SK-N-SH (cell line): ENCODE measurements at regions not wholly inside any gene's neighbourhood (a gene's known extent, or its start where the extent isn't known, plus 50 kb on each side); places are given as distances from the start of the nearest gene placed in this dataset.

Source experiments
- CTCF ChIA-PET: fragments of 300-600, 350-600 bp; formaldehyde crosslinking; extraction: SDS; loops from one replicate; lab custom pipeline; 2021; lab: Yijun Ruan, JAX
- POLR2A ChIA-PET: fragments of 350-600 bp; sonication (Branson Sonifier 250); formaldehyde crosslinking; extraction: SDS; loops from one replicate; lab custom pipeline; 2020; ENCODE audit warnings: antibody characterized with exemption, inconsistent platforms; lab: Yijun Ruan, JAX
- DNase-seq: peaks from one replicate; pipeline ENCODE4 v3.0.0; 2012
- H2AFZ ChIP-seq: fragments of 200-600 bp; sonication (generic); 2 replicates; pipeline ENCODE4 v1.8.1; 2016; ENCODE audit warnings: antibody characterized with exemption, mild to moderate bottlenecking, low read depth
- H3F3A ChIP-seq: fragments of 200-600 bp; sonication (generic); replicated peaks from 2 replicates; pipeline ENCODE3; 2016; ENCODE audit warnings: antibody characterized with exemption, mild to moderate bottlenecking; ENCODE audit not compliant: insufficient read depth
- H3K27ac ChIP-seq, 2 experiments: fragments of 200-500 bp in 1 of 2; fragments of 200-600 bp in 1 of 2; sonication (Bioruptor generic) in 1 of 2; sonication (generic), shearing (Covaris generic) in 1 of 2; 2 replicates each; pipeline versions ENCODE4 v1.5.1 to v1.6.1; 2014 to 2016; ENCODE audit warnings: low read depth in 2 of 2, inconsistent platforms in 1 of 2, low read length in 1 of 2, mild to moderate bottlenecking in 1 of 2, mixed read lengths in 1 of 2
- H3K27me3 ChIP-seq: fragments of 200-600 bp; sonication (generic), shearing (Covaris generic); 2 replicates; pipeline ENCODE4 v1.6.1; 2016; ENCODE audit warnings: mixed run types; ENCODE audit not compliant: insufficient read depth
- H3K36me3 ChIP-seq, 2 experiments: fragments of 200-500 bp in 1 of 2; fragments of 200-600 bp in 1 of 2; sonication (Bioruptor generic) in 1 of 2; sonication (generic) in 1 of 2; replicated peaks in 1 of 2; 2 replicates each; pipeline versions ENCODE3 to v1.5.1; 2014 to 2016; ENCODE audit warnings: low read length in 1 of 2, mild to moderate bottlenecking in 1 of 2; ENCODE audit not compliant: insufficient read depth in 2 of 2, control insufficient read depth in 1 of 2
- H3K4me1 ChIP-seq, 2 experiments: fragments of 200-500 bp in 1 of 2; fragments of 200-600 bp in 1 of 2; sonication (Bioruptor generic) in 1 of 2; sonication (generic), shearing (Covaris generic) in 1 of 2; 2 replicates each; pipeline versions ENCODE4 v1.5.1 to v1.6.1; 2014 to 2016; ENCODE audit warnings: low read depth in 1 of 2, low read length in 1 of 2, mixed run types in 1 of 2; ENCODE audit not compliant: insufficient read depth in 2 of 2, control insufficient read depth in 1 of 2
- H3K4me2 ChIP-seq: fragments of 200-600 bp; sonication (generic), shearing (Covaris generic); 2 replicates; pipeline ENCODE4 v1.6.1; 2017; ENCODE audit warnings: mixed run types
- H3K4me3 ChIP-seq, 2 experiments: fragments of 200-500 bp in 1 of 2; fragments of 200-600 bp in 1 of 2; sonication (Bioruptor generic) in 1 of 2; sonication (generic), shearing (Covaris generic) in 1 of 2; 2 replicates each; pipeline versions ENCODE4 v1.5.1 to v1.8.1; 2014 to 2016; ENCODE audit warnings: low read depth in 2 of 2, inconsistent platforms in 1 of 2, low read length in 1 of 2, mild to moderate bottlenecking in 1 of 2, mixed read lengths in 1 of 2, moderate library complexity in 1 of 2
- H3K79me2 ChIP-seq: fragments of 200-600 bp; sonication (generic); 2 replicates; pipeline ENCODE4 v1.8.1; 2017; ENCODE audit warnings: mild to moderate bottlenecking; ENCODE audit not compliant: insufficient read depth
- H3K9ac ChIP-seq: fragments of 200-600 bp; sonication (generic); 2 replicates; pipeline ENCODE4 v1.6.1; 2017; ENCODE audit warnings: mixed run types
- H3K9me2 ChIP-seq: fragments of 200-600 bp; sonication (generic); 2 replicates; pipeline ENCODE4 v1.6.1; 2017; ENCODE audit warnings: mixed run types
- H3K9me3 ChIP-seq: fragments of 200-600 bp; sonication (generic); 2 replicates; pipeline ENCODE4 v1.6.1; 2017; ENCODE audit warnings: mixed run types, mild to moderate bottlenecking, moderate library complexity
- H4K20me1 ChIP-seq: fragments of 200-600 bp; sonication (generic); 2 replicates; pipeline ENCODE4 v1.6.1; 2017; ENCODE audit warnings: mild to moderate bottlenecking, mixed run types; ENCODE audit not compliant: insufficient read depth
- CHD2 ChIP-seq: fragments of 150-350 bp; IDR thresholded peaks from 2 replicates; pipeline ENCODE4 v1.6.1; 2018; ENCODE audit warnings: low read length; ENCODE audit not compliant: partially characterized antibody
- ELF1 ChIP-seq: IDR thresholded peaks from 2 replicates; pipeline ENCODE4 v1.4.0; 2012
- EP300 ChIP-seq, 2 experiments: IDR thresholded peaks; 2 replicates each; pipeline versions ENCODE4 v1.4.0 to v1.6.1; 2012; ENCODE audit warnings: borderline replicate concordance in 1 of 2, low read depth in 1 of 2, low read length in 1 of 2
- EZH2phosphoT487 ChIP-seq: fragments of 200-600 bp; sonication (generic); IDR thresholded peaks from 2 replicates; pipeline ENCODE4 v1.6.1; 2017; ENCODE audit warnings: low read depth, mixed run types, mild to moderate bottlenecking, antibody characterized with exemption, moderate library complexity, borderline replicate concordance
- FOSL2 ChIP-seq: IDR thresholded peaks from 2 replicates; pipeline ENCODE4 v1.4.0; 2012; ENCODE audit warnings: low read depth, mild to moderate bottlenecking, moderate library complexity, borderline replicate concordance
- FOXM1 ChIP-seq: IDR thresholded peaks from 2 replicates; pipeline ENCODE4 v1.4.0; 2012; ENCODE audit warnings: low read depth, mild to moderate bottlenecking
- GABPA ChIP-seq: IDR thresholded peaks from 2 replicates; pipeline ENCODE4 v1.4.0; 2012; ENCODE audit warnings: low read depth, mild to moderate bottlenecking
- JUND ChIP-seq: IDR thresholded peaks from 2 replicates; pipeline ENCODE4 v1.4.0; 2012
- MEF2A ChIP-seq: IDR thresholded peaks from 2 replicates; pipeline ENCODE4 v1.4.0; 2012; ENCODE audit warnings: low read depth, borderline replicate concordance
- RCOR1 ChIP-seq: fragments of 150-350 bp; IDR thresholded peaks from 2 replicates; pipeline ENCODE4 v1.6.1; 2017; ENCODE audit warnings: antibody characterized with exemption, low read length
- RFX5 ChIP-seq: IDR thresholded peaks from 2 replicates; pipeline ENCODE4 v1.6.1; 2012; ENCODE audit warnings: mild to moderate bottlenecking, improper control_type of control experiment, low read length
- RXRA ChIP-seq: IDR thresholded peaks from 2 replicates; pipeline ENCODE4 v1.4.0; 2012; ENCODE audit warnings: low read depth, mild to moderate bottlenecking, borderline replicate concordance
- SIN3A ChIP-seq: IDR thresholded peaks from 2 replicates; pipeline ENCODE4 v1.6.1; 2012; ENCODE audit warnings: low read depth, mild to moderate bottlenecking, low read length, moderate library complexity, borderline replicate concordance
- SMC3 ChIP-seq: IDR thresholded peaks from 2 replicates; pipeline ENCODE4 v1.6.1; 2012; ENCODE audit warnings: low read depth, low read length, improper control_type of control experiment
- TCF12 ChIP-seq: IDR thresholded peaks from 2 replicates; pipeline ENCODE4 v1.4.0; 2012
- TEAD4 ChIP-seq: IDR thresholded peaks from 2 replicates; pipeline ENCODE4 v1.4.0; 2012; ENCODE audit warnings: mild to moderate bottlenecking, borderline replicate concordance; ENCODE audit not compliant: insufficient read depth
- WGBS: methylation state at CpG from one replicate; pipeline ENCODE4 v1.1.6; 2017; ENCODE audit warnings: low lambda C conversion rate; 5-methylcytosine and 5-hydroxymethylcytosine counted together
- TF ChIP-seq, protein P1 (sequence below): IDR thresholded peaks from 2 replicates; pipeline ENCODE4 v1.4.0; 2012; ENCODE audit warnings: low read depth, borderline replicate concordance
- TF ChIP-seq, protein P2 (sequence below): IDR thresholded peaks from 2 replicates; pipeline ENCODE4 v1.6.1; 2012; ENCODE audit warnings: mild to moderate bottlenecking, low read depth, low read length, moderate library complexity
- TF ChIP-seq, protein P3 (sequence below): fragments of 200-600 bp; sonication (generic); IDR thresholded peaks from 2 replicates; pipeline ENCODE4 v1.6.1; 2017; ENCODE audit warnings: antibody characterized with exemption, mild to moderate bottlenecking, moderate library complexity

DNA sequence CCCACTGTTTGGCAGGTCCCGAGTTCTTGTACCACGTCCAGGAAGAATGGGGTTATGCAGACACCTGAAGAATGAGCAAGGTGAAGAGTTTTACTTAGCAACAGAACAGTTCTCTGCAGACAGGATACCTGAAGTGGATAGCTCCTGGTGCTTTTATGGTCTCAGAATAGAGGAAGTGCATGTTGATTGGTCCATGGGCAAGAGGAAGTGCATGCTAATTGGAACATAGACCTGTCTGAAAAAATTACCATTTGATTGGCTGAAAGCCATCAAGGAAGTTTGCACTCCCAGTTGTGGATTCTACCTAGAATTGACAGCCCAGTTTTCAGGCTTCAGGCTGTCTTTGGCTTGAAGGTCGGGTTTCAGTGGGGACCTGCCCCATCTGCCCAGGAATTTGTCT, 887.5 kb downstream of the FAT4 start (continued):
- no peak for TF ChIP-seq SIN3A

DNA sequence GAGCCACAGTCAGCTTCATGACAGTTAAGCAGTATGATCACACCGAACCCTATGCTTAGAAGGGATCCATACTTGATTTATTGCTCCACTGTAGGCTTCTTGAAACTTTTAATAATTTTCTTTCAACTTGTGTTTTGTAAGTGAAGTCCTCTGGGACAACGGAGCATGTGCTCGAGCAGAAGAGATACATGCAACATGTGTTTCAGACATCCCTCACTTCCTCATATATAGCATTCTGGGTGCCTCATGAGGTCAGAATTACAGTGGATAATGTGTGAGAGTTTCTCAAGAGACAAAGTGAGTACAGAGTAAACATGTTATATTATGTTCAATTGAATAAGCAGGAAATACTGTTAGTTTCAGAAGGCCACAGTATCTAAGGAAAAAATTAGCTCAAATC, 893.2 kb downstream of the FAT4 start:
- no peaks in the 10 kb centered on the region; the same call in 1 of the 2 replicates for H3K9me3 ChIP-seq
- no peaks in the 10 kb centered on the region for H3F3A ChIP-seq
- H2AFZ ChIP-seq = no peak overlapping the region
- WGBS = 71% methylated on average over 3 of the region's 3 CpGs
- H3K9ac ChIP-seq = no peak overlapping the region
- H3K4me3 ChIP-seq = no peak overlapping the region
- no peaks in the 10 kb centered on the region for H3K79me2 ChIP-seq
- DNase-seq = no peak
- H3K36me3 ChIP-seq = no peaks in the 10 kb centered on the region
- TF ChIP-seq TCF12 = no peak
- no peak for TF ChIP-seq JUND
- no peak for TF ChIP-seq SMC3
- TF ChIP-seq RXRA = no peak
- no peak for TF ChIP-seq EP300 (IDR thresholded peaks at IDR 0.05; ENCODE audit: borderline replicate concordance in 1 of 2, low read depth in 1 of 2, low read length in 1 of 2)
- TF ChIP-seq FOXM1 = no peak
- TF ChIP-seq, protein P1, sequence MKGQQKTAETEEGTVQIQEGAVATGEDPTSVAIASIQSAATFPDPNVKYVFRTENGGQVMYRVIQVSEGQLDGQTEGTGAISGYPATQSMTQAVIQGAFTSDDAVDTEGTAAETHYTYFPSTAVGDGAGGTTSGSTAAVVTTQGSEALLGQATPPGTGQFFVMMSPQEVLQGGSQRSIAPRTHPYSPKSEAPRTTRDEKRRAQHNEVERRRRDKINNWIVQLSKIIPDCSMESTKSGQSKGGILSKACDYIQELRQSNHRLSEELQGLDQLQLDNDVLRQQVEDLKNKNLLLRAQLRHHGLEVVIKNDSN = no peak
- no peaks in the 10 kb centered on the region for H3K4me1 ChIP-seq
- no peak overlapping the region for H3K27ac ChIP-seq
- H3K4me2 ChIP-seq = no peak overlapping the region
- H3K27me3 ChIP-seq = no peaks in the 10 kb centered on the region
- H3K9me2 ChIP-seq = no peaks in the 10 kb centered on the region
- POLR2A ChIA-PET = no interaction called here
- H4K20me1 ChIP-seq = no peaks in the 10 kb centered on the region
- CTCF ChIA-PET = no interaction called here

DNA sequence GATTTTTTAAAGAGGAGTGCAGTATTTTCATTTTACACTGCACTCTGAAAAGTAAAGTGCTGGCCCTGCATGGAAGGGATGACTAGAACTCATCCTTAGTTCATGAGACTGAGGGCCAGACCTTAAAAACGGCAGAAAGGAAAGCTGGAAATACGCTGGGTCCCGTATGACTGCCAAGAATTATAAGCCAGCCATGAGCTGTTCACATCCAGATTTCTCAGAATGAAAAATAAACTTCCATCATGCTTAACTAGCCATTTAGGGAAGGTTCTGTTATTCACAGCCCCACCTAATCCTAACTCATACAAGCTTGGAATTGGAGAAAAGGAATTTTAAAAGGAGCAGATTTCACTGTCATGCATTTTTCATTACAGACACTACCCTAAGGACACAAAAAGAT, 894.4 kb downstream of the FAT4 start:
- H3K9me2 ChIP-seq = no peaks in the 10 kb centered on the region
- H2AFZ ChIP-seq = no peak overlapping the region
- H3K4me3 ChIP-seq = no peak overlapping the region
- TF ChIP-seq EZH2phosphoT487 (no peak), RXRA (no peak), FOXM1 (no peak), ELF1 (no peak), EP300 (IDR thresholded peaks at IDR 0.05; ENCODE audit: borderline replicate concordance in 1 of 2, low read depth in 1 of 2, low read length in 1 of 2) (no peak), RCOR1 (no peak), CHD2 (no peak), SMC3 (no peak), TEAD4 (no peak), FOSL2 (no peak), GABPA (no peak), RFX5 (no peak), SIN3A (no peak), MEF2A (no peak)
- TF ChIP-seq, protein P2, sequence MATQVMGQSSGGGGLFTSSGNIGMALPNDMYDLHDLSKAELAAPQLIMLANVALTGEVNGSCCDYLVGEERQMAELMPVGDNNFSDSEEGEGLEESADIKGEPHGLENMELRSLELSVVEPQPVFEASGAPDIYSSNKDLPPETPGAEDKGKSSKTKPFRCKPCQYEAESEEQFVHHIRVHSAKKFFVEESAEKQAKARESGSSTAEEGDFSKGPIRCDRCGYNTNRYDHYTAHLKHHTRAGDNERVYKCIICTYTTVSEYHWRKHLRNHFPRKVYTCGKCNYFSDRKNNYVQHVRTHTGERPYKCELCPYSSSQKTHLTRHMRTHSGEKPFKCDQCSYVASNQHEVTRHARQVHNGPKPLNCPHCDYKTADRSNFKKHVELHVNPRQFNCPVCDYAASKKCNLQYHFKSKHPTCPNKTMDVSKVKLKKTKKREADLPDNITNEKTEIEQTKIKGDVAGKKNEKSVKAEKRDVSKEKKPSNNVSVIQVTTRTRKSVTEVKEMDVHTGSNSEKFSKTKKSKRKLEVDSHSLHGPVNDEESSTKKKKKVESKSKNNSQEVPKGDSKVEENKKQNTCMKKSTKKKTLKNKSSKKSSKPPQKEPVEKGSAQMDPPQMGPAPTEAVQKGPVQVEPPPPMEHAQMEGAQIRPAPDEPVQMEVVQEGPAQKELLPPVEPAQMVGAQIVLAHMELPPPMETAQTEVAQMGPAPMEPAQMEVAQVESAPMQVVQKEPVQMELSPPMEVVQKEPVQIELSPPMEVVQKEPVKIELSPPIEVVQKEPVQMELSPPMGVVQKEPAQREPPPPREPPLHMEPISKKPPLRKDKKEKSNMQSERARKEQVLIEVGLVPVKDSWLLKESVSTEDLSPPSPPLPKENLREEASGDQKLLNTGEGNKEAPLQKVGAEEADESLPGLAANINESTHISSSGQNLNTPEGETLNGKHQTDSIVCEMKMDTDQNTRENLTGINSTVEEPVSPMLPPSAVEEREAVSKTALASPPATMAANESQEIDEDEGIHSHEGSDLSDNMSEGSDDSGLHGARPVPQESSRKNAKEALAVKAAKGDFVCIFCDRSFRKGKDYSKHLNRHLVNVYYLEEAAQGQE = no peak
- TF ChIP-seq, protein P3, sequence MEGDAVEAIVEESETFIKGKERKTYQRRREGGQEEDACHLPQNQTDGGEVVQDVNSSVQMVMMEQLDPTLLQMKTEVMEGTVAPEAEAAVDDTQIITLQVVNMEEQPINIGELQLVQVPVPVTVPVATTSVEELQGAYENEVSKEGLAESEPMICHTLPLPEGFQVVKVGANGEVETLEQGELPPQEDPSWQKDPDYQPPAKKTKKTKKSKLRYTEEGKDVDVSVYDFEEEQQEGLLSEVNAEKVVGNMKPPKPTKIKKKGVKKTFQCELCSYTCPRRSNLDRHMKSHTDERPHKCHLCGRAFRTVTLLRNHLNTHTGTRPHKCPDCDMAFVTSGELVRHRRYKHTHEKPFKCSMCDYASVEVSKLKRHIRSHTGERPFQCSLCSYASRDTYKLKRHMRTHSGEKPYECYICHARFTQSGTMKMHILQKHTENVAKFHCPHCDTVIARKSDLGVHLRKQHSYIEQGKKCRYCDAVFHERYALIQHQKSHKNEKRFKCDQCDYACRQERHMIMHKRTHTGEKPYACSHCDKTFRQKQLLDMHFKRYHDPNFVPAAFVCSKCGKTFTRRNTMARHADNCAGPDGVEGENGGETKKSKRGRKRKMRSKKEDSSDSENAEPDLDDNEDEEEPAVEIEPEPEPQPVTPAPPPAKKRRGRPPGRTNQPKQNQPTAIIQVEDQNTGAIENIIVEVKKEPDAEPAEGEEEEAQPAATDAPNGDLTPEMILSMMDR = no peak
- no peaks in the 10 kb centered on the region for H3K36me3 ChIP-seq
- no peak overlapping the region for H3K27ac ChIP-seq
- H3K4me1 ChIP-seq = no peaks in the 10 kb centered on the region
- H3F3A ChIP-seq = no peaks in the 10 kb centered on the region
- WGBS = 91% methylated on average over 3 of the region's 3 CpGs
- no peaks in the 10 kb centered on the region for H4K20me1 ChIP-seq
- ChIA-PET CTCF (no interaction called here), POLR2A (no interaction called here)
- no peaks in the 10 kb centered on the region; the same call in 1 of the 2 replicates for H3K9me3 ChIP-seq
- no peaks in the 10 kb centered on the region for H3K27me3 ChIP-seq
- H3K4me2 ChIP-seq = no peak overlapping the region
- H3K9ac ChIP-seq = no peak overlapping the region
- DNase-seq = no peak
- no peaks in the 10 kb centered on the region for H3K79me2 ChIP-seq
